ENCODE measurements at regions not wholly inside any gene's neighbourhood (a gene's known extent, or its start where the extent isn't known, plus 50 kb on each side); places are given as distances from the start of the nearest gene placed in this dataset.

DNA sequence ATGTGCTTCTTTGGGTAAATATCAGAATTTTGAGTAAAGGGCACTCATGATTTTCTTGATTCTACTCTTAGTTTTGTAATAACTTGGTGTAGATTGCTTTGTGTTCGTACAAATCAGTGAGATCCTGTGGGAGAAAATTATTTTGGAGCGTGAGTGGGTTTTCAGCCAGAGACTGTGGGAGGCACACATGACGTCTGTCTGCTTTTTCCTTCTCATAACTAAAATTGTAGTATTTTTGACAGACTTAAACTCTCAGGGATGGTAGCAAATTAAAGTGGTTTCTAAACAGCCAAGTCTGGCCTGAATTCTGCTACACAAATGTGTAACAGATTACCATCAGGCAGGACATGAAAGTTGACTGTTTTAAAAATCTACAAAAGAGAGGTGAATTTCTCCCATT lies 222.6 kb downstream of the OTOR start:
- TF ChIP-seq, protein P1, sequence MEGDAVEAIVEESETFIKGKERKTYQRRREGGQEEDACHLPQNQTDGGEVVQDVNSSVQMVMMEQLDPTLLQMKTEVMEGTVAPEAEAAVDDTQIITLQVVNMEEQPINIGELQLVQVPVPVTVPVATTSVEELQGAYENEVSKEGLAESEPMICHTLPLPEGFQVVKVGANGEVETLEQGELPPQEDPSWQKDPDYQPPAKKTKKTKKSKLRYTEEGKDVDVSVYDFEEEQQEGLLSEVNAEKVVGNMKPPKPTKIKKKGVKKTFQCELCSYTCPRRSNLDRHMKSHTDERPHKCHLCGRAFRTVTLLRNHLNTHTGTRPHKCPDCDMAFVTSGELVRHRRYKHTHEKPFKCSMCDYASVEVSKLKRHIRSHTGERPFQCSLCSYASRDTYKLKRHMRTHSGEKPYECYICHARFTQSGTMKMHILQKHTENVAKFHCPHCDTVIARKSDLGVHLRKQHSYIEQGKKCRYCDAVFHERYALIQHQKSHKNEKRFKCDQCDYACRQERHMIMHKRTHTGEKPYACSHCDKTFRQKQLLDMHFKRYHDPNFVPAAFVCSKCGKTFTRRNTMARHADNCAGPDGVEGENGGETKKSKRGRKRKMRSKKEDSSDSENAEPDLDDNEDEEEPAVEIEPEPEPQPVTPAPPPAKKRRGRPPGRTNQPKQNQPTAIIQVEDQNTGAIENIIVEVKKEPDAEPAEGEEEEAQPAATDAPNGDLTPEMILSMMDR (IDR thresholded peaks at IDR 0.05; ENCODE audit: insufficient read depth, low read length, poor library complexity, severe bottlenecking) = no peak
- no peak for TF ChIP-seq EZH2phosphoT487 (conservative IDR thresholded peaks at IDR 0.05; ENCODE audit: low read length)

Measured in SU-DHL-6 (cell line).